ENCODE measurements at regions not wholly inside any gene's neighbourhood (a gene's known extent, or its start where the extent isn't known, plus 50 kb on each side); places are given as distances from the start of the nearest gene placed in this dataset.

GRCh38 chr13:86201477-86201876 is 402.3 kb upstream of the SLITRK6 start:
- no peaks in the 10 kb centered on the region for H3K27me3 Mint-ChIP-seq
- ATAC-seq: no peak
- H3K4me1 Mint-ChIP-seq: no peaks in the 10 kb centered on the region
- no peaks in the 10 kb centered on the region for H3K9me3 Mint-ChIP-seq
- no peaks in the 10 kb centered on the region for H3K36me3 Mint-ChIP-seq
- H3K4me3 Mint-ChIP-seq: no peak overlapping the region
- no peak overlapping the region for H3K27ac Mint-ChIP-seq

DNA sequence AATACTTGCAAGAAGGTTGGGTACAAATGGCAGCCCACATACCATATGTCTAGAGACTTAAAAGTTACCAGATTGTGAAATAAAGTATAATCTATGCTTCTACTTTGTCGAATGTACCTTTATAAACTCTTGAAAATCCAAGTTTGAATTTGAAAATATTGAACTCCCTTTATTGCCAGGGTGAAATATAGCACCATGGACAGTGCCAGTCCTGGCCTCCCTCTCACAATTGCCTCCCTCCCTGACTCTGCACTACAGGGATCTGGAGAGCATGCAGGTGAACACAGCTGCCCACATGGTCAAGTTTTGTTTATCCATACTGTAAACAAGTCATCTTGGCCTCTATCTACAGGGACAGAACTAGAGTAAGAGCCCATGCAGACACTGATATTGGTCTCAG is 394.1 kb upstream of the SLITRK6 start:
- H3K36me3 Mint-ChIP-seq: no peaks in the 10 kb centered on the region

GRCh38 chr13:86188170-86188569 is 389.0 kb upstream of the SLITRK6 start:
- H3K4me3 Mint-ChIP-seq: no peak overlapping the region
- H3K36me3 Mint-ChIP-seq: no peaks in the 10 kb centered on the region
- peaks cover 10% of the 10 kb centered on the region for H3K9me3 Mint-ChIP-seq
- no peak for ATAC-seq
- no peak overlapping the region for H3K27ac Mint-ChIP-seq
- H3K27me3 Mint-ChIP-seq: no peaks in the 10 kb centered on the region
- no peaks in the 10 kb centered on the region for H3K4me1 Mint-ChIP-seq

More for the DNA sequence above, 394.1 kb upstream of the SLITRK6 start:
- ATAC-seq: no peak
- Mint-ChIP-seq H3K9me3 (peaks cover 3% of the 10 kb centered on the region), H3K27me3 (no peaks in the 10 kb centered on the region), H3K4me3 (no peak overlapping the region), H3K4me1 (no peaks in the 10 kb centered on the region), H3K27ac (no peak overlapping the region)

DNA sequence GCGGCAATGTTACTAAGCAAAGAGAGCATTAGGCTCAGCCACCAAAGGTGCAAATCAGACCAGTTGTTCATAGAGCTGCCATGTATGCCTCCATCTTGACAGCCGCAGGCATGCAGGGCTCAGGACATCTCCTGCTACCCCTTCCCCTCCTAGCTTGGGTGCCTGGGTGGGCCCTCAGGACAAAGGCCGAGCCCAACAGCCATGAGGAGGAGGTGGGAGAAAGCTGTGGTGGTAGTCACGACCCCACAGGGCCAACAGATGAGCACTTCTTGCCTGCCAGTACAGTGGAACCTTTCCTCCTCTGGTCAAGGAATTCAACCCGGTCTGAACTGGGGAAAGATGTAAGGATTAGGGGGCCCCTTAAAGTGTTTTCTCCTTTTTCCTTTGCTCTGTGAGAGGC is 386.4 kb upstream of the SLITRK6 start:
- Mint-ChIP-seq H3K27ac (no peak overlapping the region), H3K27me3 (no peaks in the 10 kb centered on the region), H3K9me3 (peaks cover 10% of the 10 kb centered on the region), H3K36me3 (no peaks in the 10 kb centered on the region), H3K4me3 (no peak overlapping the region), H3K4me1 (no peaks in the 10 kb centered on the region)
- ATAC-seq: no peak

GRCh38 chr13:86185107-86185506 is 385.9 kb upstream of the SLITRK6 start:
- Mint-ChIP-seq H3K4me3 (no peak overlapping the region), H3K4me1 (no peaks in the 10 kb centered on the region), H3K36me3 (no peaks in the 10 kb centered on the region), H3K9me3 (peaks cover 9% of the 10 kb centered on the region), H3K27me3 (no peaks in the 10 kb centered on the region), H3K27ac (no peak overlapping the region)
- no peak for ATAC-seq

DNA sequence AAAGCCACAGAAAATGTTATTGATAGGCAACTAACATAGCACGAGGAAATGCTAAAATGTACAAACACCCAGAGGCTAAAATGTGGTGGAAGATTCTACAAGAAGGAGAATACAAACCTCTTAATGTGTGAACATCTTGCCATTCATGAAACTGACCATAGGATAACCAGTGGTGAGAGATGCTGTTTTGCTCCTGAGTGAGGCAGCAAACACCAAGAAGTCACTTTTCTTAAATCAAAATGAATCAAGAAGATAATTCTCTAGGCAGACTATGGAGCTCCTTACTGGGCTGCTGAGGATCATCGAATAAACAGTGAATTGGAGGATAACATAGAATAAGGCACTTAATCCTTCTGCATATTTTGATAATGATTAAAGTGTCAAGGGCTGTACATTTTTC is 375.4 kb upstream of the SLITRK6 start:
- H3K27me3 Mint-ChIP-seq: no peaks in the 10 kb centered on the region
- H3K27ac Mint-ChIP-seq: no peak overlapping the region
- no peaks in the 10 kb centered on the region for H3K36me3 Mint-ChIP-seq
- peaks cover 6% of the 10 kb centered on the region for H3K9me3 Mint-ChIP-seq
- no peak overlapping the region for H3K4me3 Mint-ChIP-seq
- no peaks in the 10 kb centered on the region for H3K4me1 Mint-ChIP-seq
- no peak for ATAC-seq

GRCh38 chr13:86172961-86173360 is 373.7 kb upstream of the SLITRK6 start:
- no peaks in the 10 kb centered on the region for H3K36me3 Mint-ChIP-seq
- no peak overlapping the region for H3K4me3 Mint-ChIP-seq
- no peak overlapping the region for H3K27ac Mint-ChIP-seq
- ATAC-seq: no peak
- H3K27me3 Mint-ChIP-seq: no peaks in the 10 kb centered on the region
- no peaks in the 10 kb centered on the region for H3K4me1 Mint-ChIP-seq
- peaks cover 8% of the 10 kb centered on the region for H3K9me3 Mint-ChIP-seq

- H3K36me3 Mint-ChIP-seq: no peaks in the 10 kb centered on the region
- H3K4me1 Mint-ChIP-seq: no peaks in the 10 kb centered on the region
- no peak overlapping the region for H3K27ac Mint-ChIP-seq
- H3K27me3 Mint-ChIP-seq: no peaks in the 10 kb centered on the region
- ATAC-seq: no peak
- H3K4me3 Mint-ChIP-seq: no peak overlapping the region
- peaks cover 3% of the 10 kb centered on the region for H3K9me3 Mint-ChIP-seq
These were observed 362.0 kb upstream of the SLITRK6 start for GRCh38 chr13:86161257-86161656.

- peaks cover 2% of the 10 kb centered on the region for H3K9me3 Mint-ChIP-seq
These were observed 356.5 kb upstream of the SLITRK6 start for GRCh38 chr13:86155756-86156155.

DNA sequence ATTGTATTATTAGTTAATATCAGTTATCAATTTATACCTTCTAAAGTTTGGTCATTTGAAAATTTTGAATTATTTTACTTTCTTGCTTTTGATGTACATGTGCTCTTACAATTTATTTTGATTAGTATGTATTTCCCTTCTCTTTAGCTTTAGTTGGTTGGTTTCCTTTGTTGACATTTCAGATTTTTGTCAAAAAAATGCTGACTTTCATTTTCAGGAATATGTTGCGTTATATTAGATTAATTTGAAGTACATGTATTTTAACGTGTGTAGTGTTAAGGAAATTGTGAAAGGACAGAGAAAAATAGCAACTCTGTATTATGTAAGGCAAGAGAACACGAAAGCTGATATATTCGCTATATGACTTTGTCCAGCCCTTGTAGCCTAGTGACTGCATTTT is 342.9 kb upstream of the SLITRK6 start:
- Mint-ChIP-seq H3K36me3 (no peaks in the 10 kb centered on the region), H3K4me3 (no peak overlapping the region), H3K27me3 (no peaks in the 10 kb centered on the region), H3K9me3 (no peaks in the 10 kb centered on the region), H3K4me1 (no peaks in the 10 kb centered on the region), H3K27ac (no peak overlapping the region)
- ATAC-seq: no peak

More at GRCh38 chr13:86155756-86156155, 356.5 kb upstream of the SLITRK6 start:
- Mint-ChIP-seq H3K4me3 (no peak overlapping the region), H3K27ac (no peak overlapping the region), H3K4me1 (no peaks in the 10 kb centered on the region), H3K36me3 (no peaks in the 10 kb centered on the region), H3K27me3 (no peaks in the 10 kb centered on the region)
- ATAC-seq: no peak

- no peaks in the 10 kb centered on the region for H3K27me3 Mint-ChIP-seq
- H3K4me3 Mint-ChIP-seq: no peak overlapping the region
- ATAC-seq: no peak
- H3K36me3 Mint-ChIP-seq: no peaks in the 10 kb centered on the region
- H3K27ac Mint-ChIP-seq: no peak overlapping the region
- no peaks in the 10 kb centered on the region for H3K9me3 Mint-ChIP-seq
- H3K4me1 Mint-ChIP-seq: no peaks in the 10 kb centered on the region
These were observed 336.6 kb upstream of the SLITRK6 start for GRCh38 chr13:86135856-86136255.

DNA sequence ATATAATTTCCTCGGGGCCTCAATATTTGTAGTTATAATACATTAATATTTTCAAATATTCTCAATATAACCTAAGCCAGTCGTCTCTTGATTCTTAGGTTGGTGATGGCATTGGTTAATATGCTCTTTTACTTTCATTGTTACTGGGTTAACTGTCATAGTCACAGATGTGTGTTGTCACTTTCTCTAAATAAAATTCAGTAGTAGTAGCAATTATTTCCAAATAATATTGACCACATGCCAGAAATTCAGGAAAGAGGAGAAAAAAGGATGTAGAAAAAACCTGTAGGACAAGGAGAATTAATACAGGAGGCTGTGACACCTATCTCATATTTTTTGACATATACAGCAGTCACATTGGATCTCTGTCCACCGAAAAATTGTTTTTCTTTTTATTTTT is 322.7 kb upstream of the SLITRK6 start:
- Mint-ChIP-seq H3K36me3 (no peaks in the 10 kb centered on the region), H3K27me3 (no peaks in the 10 kb centered on the region), H3K9me3 (peaks cover 5% of the 10 kb centered on the region), H3K4me3 (no peak overlapping the region), H3K27ac (no peak overlapping the region), H3K4me1 (no peaks in the 10 kb centered on the region)
- no peak for ATAC-seq

GRCh38 chr13:86109107-86109506 is 309.9 kb upstream of the SLITRK6 start:
- Mint-ChIP-seq H3K9me3 (peaks cover 19% of the 10 kb centered on the region), H3K27ac (no peak overlapping the region), H3K4me3 (no peak overlapping the region), H3K36me3 (no peaks in the 10 kb centered on the region), H3K4me1 (no peaks in the 10 kb centered on the region), H3K27me3 (no peaks in the 10 kb centered on the region)
- ATAC-seq: no peak

DNA sequence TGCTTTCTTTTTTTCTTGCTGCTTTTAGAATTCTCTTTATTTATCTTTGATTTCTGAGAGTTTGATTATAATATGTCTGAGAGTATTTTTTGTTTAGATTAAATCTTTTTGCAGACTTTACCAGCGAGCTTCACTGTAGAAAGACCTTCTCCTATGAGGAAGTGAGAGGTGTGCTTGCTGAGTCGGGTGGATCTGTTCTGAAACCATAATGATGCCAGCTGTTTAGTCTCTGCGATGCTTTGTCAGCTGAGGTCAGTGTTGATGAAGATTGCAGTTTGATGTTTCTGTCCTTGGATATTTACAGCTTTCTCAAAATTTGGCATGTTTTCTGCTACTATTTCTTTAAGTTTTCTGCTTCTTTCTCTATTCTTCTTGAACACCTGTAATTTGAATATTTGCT is 309.1 kb upstream of the SLITRK6 start:
- no peaks in the 10 kb centered on the region for H3K27me3 Mint-ChIP-seq
- no peaks in the 10 kb centered on the region for H3K36me3 Mint-ChIP-seq
- no peak overlapping the region for H3K27ac Mint-ChIP-seq
- peaks cover 23% of the 10 kb centered on the region for H3K9me3 Mint-ChIP-seq
- H3K4me3 Mint-ChIP-seq: no peak overlapping the region
- ATAC-seq: no peak
- H3K4me1 Mint-ChIP-seq: no peaks in the 10 kb centered on the region

GRCh38 chr13:86098511-86098910 is 299.3 kb upstream of the SLITRK6 start:
- H3K27me3 Mint-ChIP-seq: no peaks in the 10 kb centered on the region
- peaks cover 16% of the 10 kb centered on the region for H3K9me3 Mint-ChIP-seq
- ATAC-seq: no peak
- no peak overlapping the region for H3K4me3 Mint-ChIP-seq
- no peaks in the 10 kb centered on the region for H3K4me1 Mint-ChIP-seq
- H3K36me3 Mint-ChIP-seq: no peaks in the 10 kb centered on the region
- H3K27ac Mint-ChIP-seq: no peak overlapping the region

- no peak overlapping the region for H3K4me3 Mint-ChIP-seq
- no peaks in the 10 kb centered on the region for H3K4me1 Mint-ChIP-seq
- no peak overlapping the region for H3K27ac Mint-ChIP-seq
- no peak for ATAC-seq
- H3K27me3 Mint-ChIP-seq: no peaks in the 10 kb centered on the region
- H3K36me3 Mint-ChIP-seq: no peaks in the 10 kb centered on the region
- peaks cover 5% of the 10 kb centered on the region for H3K9me3 Mint-ChIP-seq
These were observed 296.1 kb upstream of the SLITRK6 start for GRCh38 chr13:86095351-86095750.

- Mint-ChIP-seq H3K4me3 (no peak overlapping the region), H3K27me3 (no peaks in the 10 kb centered on the region), H3K27ac (no peak overlapping the region), H3K9me3 (peaks cover 2% of the 10 kb centered on the region), H3K4me1 (no peaks in the 10 kb centered on the region), H3K36me3 (no peaks in the 10 kb centered on the region)
- no peak for ATAC-seq
These were observed 291.0 kb upstream of the SLITRK6 start for GRCh38 chr13:86090181-86090580.

All from stimulated activated memory B cell treated with anti-CD40 and anti-IgM and Interleukin-4, amounts not matched to agents 10 μg/mL and 1 μg/mL and 100 μg/mL, for 72 hours (primary cell).